ENCODE measurements at regions not wholly inside any gene's neighbourhood (a gene's known extent, or its start where the extent isn't known, plus 50 kb on each side); places are given as distances from the start of the nearest gene placed in this dataset.

GRCh38 chr1:70714149-70714548 is 303.1 kb downstream of the CTH start:
- no peak for DNase-seq (ENCODE audit: low spot score)
- Histone ChIP-seq H3K9ac (ENCODE audit: low read depth, low read length, poor library complexity) (no peak overlapping the region), H2BK15ac (ENCODE audit: low read length) (no peak overlapping the region), H2BK120ac (ENCODE audit: low read depth, low read length) (no peak overlapping the region), H3K27ac (replicated peaks; ENCODE audit: low read length) (no peak overlapping the region), H4K91ac (ENCODE audit: low read depth, low read length, poor library complexity) (no peak overlapping the region), H3K27me3 (ENCODE audit: control insufficient read depth in 3 of 3, insufficient read depth in 3 of 3, low read depth in 1 of 3, low read length in 3 of 3) (no peaks in the 10 kb centered on the region), H3K79me1 (ENCODE audit: low read depth, low read length) (no peaks in the 10 kb centered on the region), H3K4me1 (ENCODE audit: control insufficient read depth in 2 of 2, insufficient read depth in 1 of 2, low read depth in 1 of 2, low read length in 2 of 2) (no peaks in the 10 kb centered on the region), H3K36me3 (replicated peaks in 1 of 2; ENCODE audit: control insufficient read depth in 2 of 2, insufficient read depth in 2 of 2, low read length in 2 of 2) (no peaks in the 10 kb centered on the region), H2BK5ac (ENCODE audit: low read length) (no peak overlapping the region), H3K9me3 (replicated peaks in 1 of 2; ENCODE audit: control insufficient read depth in 2 of 2, insufficient read depth in 1 of 2, low read depth in 1 of 2, low read length in 2 of 2) (no peaks in the 10 kb centered on the region), H3K4ac (ENCODE audit: low read length) (no peak overlapping the region), H2AK5ac (ENCODE audit: low read depth, low read length) (no peak overlapping the region), H2BK12ac (ENCODE audit: low read length) (no peak overlapping the region), H3K4me3 (ENCODE audit: low read length in 2 of 2) (no peak overlapping the region), H3K23ac (ENCODE audit: low read depth, low read length, poor library complexity) (no peak overlapping the region), H3K4me2 (ENCODE audit: insufficient read depth, low read length, poor library complexity, severe bottlenecking) (no peak overlapping the region), H3K14ac (ENCODE audit: low read length) (no peak overlapping the region), H3K18ac (ENCODE audit: low read length) (no peak overlapping the region), H4K8ac (ENCODE audit: low read depth, low read length) (no peak overlapping the region), H2AFZ (ENCODE audit: low read length) (no peak overlapping the region)
- no CpG with 5 or more reads among the region's 2 CpGs for WGBS, 2 donors (ENCODE audit: extremely low coverage in 2 of 2, insufficient read length in 2 of 2, insufficient replicate concordance in 1 of 2)

- Histone ChIP-seq H2BK12ac (ENCODE audit: low read length) (no peak overlapping the region), H3K9ac (ENCODE audit: low read depth, low read length, poor library complexity) (no peak overlapping the region), H3K14ac (ENCODE audit: low read length) (no peak overlapping the region), H3K23ac (ENCODE audit: low read depth, low read length, poor library complexity) (no peak overlapping the region), H4K91ac (ENCODE audit: low read depth, low read length, poor library complexity) (no peak overlapping the region), H3K27me3 (ENCODE audit: control insufficient read depth in 3 of 3, insufficient read depth in 3 of 3, low read depth in 1 of 3, low read length in 3 of 3) (no peaks in the 10 kb centered on the region), H3K27ac (replicated peaks; ENCODE audit: low read length) (no peak overlapping the region), H2BK15ac (ENCODE audit: low read length) (no peak overlapping the region), H3K36me3 (replicated peaks in 1 of 2; ENCODE audit: control insufficient read depth in 2 of 2, insufficient read depth in 2 of 2, low read length in 2 of 2) (no peaks in the 10 kb centered on the region), H4K8ac (ENCODE audit: low read depth, low read length) (no peak overlapping the region), H3K4me1 (ENCODE audit: control insufficient read depth in 2 of 2, insufficient read depth in 1 of 2, low read depth in 1 of 2, low read length in 2 of 2) (no peaks in the 10 kb centered on the region), H3K9me3 (replicated peaks in 1 of 2; ENCODE audit: control insufficient read depth in 2 of 2, insufficient read depth in 1 of 2, low read depth in 1 of 2, low read length in 2 of 2) (no peaks in the 10 kb centered on the region), H3K18ac (ENCODE audit: low read length) (no peak overlapping the region), H3K79me1 (ENCODE audit: low read depth, low read length) (no peaks in the 10 kb centered on the region), H3K4me3 (ENCODE audit: low read length in 2 of 2) (no peak overlapping the region), H3K4ac (ENCODE audit: low read length) (no peak overlapping the region), H3K4me2 (ENCODE audit: insufficient read depth, low read length, poor library complexity, severe bottlenecking) (no peak overlapping the region), H2BK5ac (ENCODE audit: low read length) (no peak overlapping the region), H2BK120ac (ENCODE audit: low read depth, low read length) (no peak overlapping the region), H2AFZ (ENCODE audit: low read length) (no peak overlapping the region), H2AK5ac (ENCODE audit: low read depth, low read length) (no peak overlapping the region)
- no peak for DNase-seq (ENCODE audit: low spot score)
- no CpG with 5 or more reads among the region's 2 CpGs for WGBS, 2 donors (ENCODE audit: extremely low coverage in 2 of 2, insufficient read length in 2 of 2, insufficient replicate concordance in 1 of 2)
Observed at GRCh38 chr1:70717211-70717610, 306.1 kb downstream of the CTH start.

- H3K36me3 ChIP-seq (replicated peaks in 1 of 2; ENCODE audit: control insufficient read depth in 2 of 2, insufficient read depth in 2 of 2, low read length in 2 of 2), result no peaks in the 10 kb centered on the region
- H3K9ac ChIP-seq (ENCODE audit: low read depth, low read length, poor library complexity), result no peak overlapping the region
- H3K9me3 ChIP-seq (replicated peaks in 1 of 2; ENCODE audit: control insufficient read depth in 2 of 2, insufficient read depth in 1 of 2, low read depth in 1 of 2, low read length in 2 of 2), result no peaks in the 10 kb centered on the region
- no peak overlapping the region for H3K4me3 ChIP-seq (ENCODE audit: low read length in 2 of 2)
- no peaks in the 10 kb centered on the region for H3K79me1 ChIP-seq (ENCODE audit: low read depth, low read length)
- H3K4me1 ChIP-seq (ENCODE audit: control insufficient read depth in 2 of 2, insufficient read depth in 1 of 2, low read depth in 1 of 2, low read length in 2 of 2), result no peaks in the 10 kb centered on the region
- no peak overlapping the region for H4K8ac ChIP-seq (ENCODE audit: low read depth, low read length)
- no peak overlapping the region for H3K27ac ChIP-seq (replicated peaks; ENCODE audit: low read length)
- no peak overlapping the region for H3K4ac ChIP-seq (ENCODE audit: low read length)
- no peak overlapping the region for H2BK12ac ChIP-seq (ENCODE audit: low read length)
- H3K23ac ChIP-seq (ENCODE audit: low read depth, low read length, poor library complexity), result no peak overlapping the region
- no peaks in the 10 kb centered on the region for H3K27me3 ChIP-seq (ENCODE audit: control insufficient read depth in 3 of 3, insufficient read depth in 3 of 3, low read depth in 1 of 3, low read length in 3 of 3)
- H3K4me2 ChIP-seq (ENCODE audit: insufficient read depth, low read length, poor library complexity, severe bottlenecking), result no peak overlapping the region
- H3K14ac ChIP-seq (ENCODE audit: low read length), result no peak overlapping the region
- H2AK5ac ChIP-seq (ENCODE audit: low read depth, low read length), result no peak overlapping the region
- H2BK120ac ChIP-seq (ENCODE audit: low read depth, low read length), result no peak overlapping the region
- H4K91ac ChIP-seq (ENCODE audit: low read depth, low read length, poor library complexity), result no peak overlapping the region
- H2AFZ ChIP-seq (ENCODE audit: low read length), result no peak overlapping the region
- H3K18ac ChIP-seq (ENCODE audit: low read length), result no peak overlapping the region
- no peak for DNase-seq (ENCODE audit: low spot score)
- no peak overlapping the region for H2BK5ac ChIP-seq (ENCODE audit: low read length)
- H2BK15ac ChIP-seq (ENCODE audit: low read length), result no peak overlapping the region
- WGBS, 2 donors (ENCODE audit: extremely low coverage in 2 of 2, insufficient read length in 2 of 2, insufficient replicate concordance in 1 of 2), result no CpG with 5 or more reads among the region's 1 CpG
Observed at GRCh38 chr1:70717656-70718055, 306.6 kb downstream of the CTH start.

GRCh38 chr1:70718086-70718630 is 307.1 kb downstream of the CTH start:
- Histone ChIP-seq H3K4me1 (ENCODE audit: control insufficient read depth in 2 of 2, insufficient read depth in 1 of 2, low read depth in 1 of 2, low read length in 2 of 2) (no peaks in the 10 kb centered on the region), H3K79me1 (ENCODE audit: low read depth, low read length) (no peaks in the 10 kb centered on the region), H2AK5ac (ENCODE audit: low read depth, low read length) (no peak overlapping the region), H3K4ac (ENCODE audit: low read length) (no peak overlapping the region), H3K4me2 (ENCODE audit: insufficient read depth, low read length, poor library complexity, severe bottlenecking) (no peak overlapping the region), H3K23ac (ENCODE audit: low read depth, low read length, poor library complexity) (no peak overlapping the region), H2BK15ac (ENCODE audit: low read length) (no peak overlapping the region), H2BK120ac (ENCODE audit: low read depth, low read length) (no peak overlapping the region), H3K36me3 (replicated peaks in 1 of 2; ENCODE audit: control insufficient read depth in 2 of 2, insufficient read depth in 2 of 2, low read length in 2 of 2) (no peaks in the 10 kb centered on the region), H3K4me3 (ENCODE audit: low read length in 2 of 2) (no peak overlapping the region), H3K14ac (ENCODE audit: low read length) (no peak overlapping the region), H3K9ac (ENCODE audit: low read depth, low read length, poor library complexity) (no peak overlapping the region), H2BK12ac (ENCODE audit: low read length) (no peak overlapping the region), H4K91ac (ENCODE audit: low read depth, low read length, poor library complexity) (no peak overlapping the region), H2BK5ac (ENCODE audit: low read length) (no peak overlapping the region), H3K27ac (replicated peaks; ENCODE audit: low read length) (no peak overlapping the region), H2AFZ (ENCODE audit: low read length) (no peak overlapping the region), H3K18ac (ENCODE audit: low read length) (no peak overlapping the region), H4K8ac (ENCODE audit: low read depth, low read length) (no peak overlapping the region), H3K9me3 (replicated peaks in 1 of 2; ENCODE audit: control insufficient read depth in 2 of 2, insufficient read depth in 1 of 2, low read depth in 1 of 2, low read length in 2 of 2) (no peaks in the 10 kb centered on the region), H3K27me3 (ENCODE audit: control insufficient read depth in 3 of 3, insufficient read depth in 3 of 3, low read depth in 1 of 3, low read length in 3 of 3) (no peaks in the 10 kb centered on the region)
- whole genome bisulfite sequencing, 2 donors (ENCODE audit: extremely low coverage in 2 of 2, insufficient read length in 2 of 2, insufficient replicate concordance in 1 of 2), result no CpG with 5 or more reads among the region's 2 CpGs
- DNase-seq (ENCODE audit: low spot score), result no peak
